ENCODE measurements at regions not wholly inside any gene's neighbourhood (a gene's known extent, or its start where the extent isn't known, plus 50 kb on each side); places are given as distances from the start of the nearest gene placed in this dataset.
"Not testable (repeated sequence)": the region's sequence is repeated elsewhere in the genome, so short reads cannot be mapped to it uniquely, and the experiment has no call there.

GRCh38 chr5:87588316-87588715 is 175.6 kb upstream of the CCNH start:
- DNase-seq, result no peak

DNA sequence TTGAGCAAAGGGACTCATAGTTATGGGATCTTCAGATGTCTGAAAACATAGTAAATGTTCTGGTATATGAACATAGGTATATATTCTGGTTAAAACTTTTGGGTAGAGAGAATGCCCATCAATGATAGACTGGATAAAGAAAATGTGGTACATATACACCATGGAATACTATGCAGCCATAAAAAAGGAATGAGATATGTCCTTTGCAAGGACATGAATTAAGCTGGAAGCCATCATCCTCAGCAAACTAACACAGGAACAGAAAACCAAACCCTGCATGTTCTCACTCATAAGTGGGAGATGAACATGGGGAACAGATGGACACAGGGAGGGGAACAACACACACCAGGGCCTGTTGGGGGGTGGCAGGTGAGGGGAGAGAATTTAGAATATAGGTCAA is 171.0 kb upstream of the CCNH start:
- DNase-seq, result not testable (repeated sequence)

- no peak for DNase-seq
These were observed 169.4 kb upstream of the CCNH start for GRCh38 chr5:87582149-87582548.

GRCh38 chr5:87581661-87582060 is 168.9 kb upstream of the CCNH start:
- no peak for DNase-seq

- DNase-seq, result no peak
These were observed 166.9 kb upstream of the CCNH start for GRCh38 chr5:87579678-87580077.

DNA sequence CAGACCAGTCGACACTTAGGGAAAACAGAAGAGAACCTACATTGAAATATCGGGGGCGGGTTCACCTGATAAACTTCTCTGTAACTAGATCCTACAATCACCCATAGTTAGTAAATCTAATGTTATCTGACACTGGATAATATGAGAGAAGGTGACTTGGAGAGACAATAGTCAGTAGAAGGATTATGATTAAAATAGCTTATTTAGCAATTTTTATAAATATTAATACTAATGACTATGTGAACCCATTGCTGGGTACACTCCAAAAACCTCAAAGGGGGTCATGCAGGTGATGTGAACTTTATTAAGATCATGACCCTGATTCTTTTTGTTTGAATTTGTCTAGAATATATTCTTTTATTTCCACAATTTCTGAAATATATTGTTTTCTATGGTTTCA is 164.1 kb upstream of the CCNH start:
- DNase-seq, result no peak

- DNase-seq, result not testable (repeated sequence)
These were observed 163.6 kb upstream of the CCNH start for GRCh38 chr5:87576306-87576705.

DNA sequence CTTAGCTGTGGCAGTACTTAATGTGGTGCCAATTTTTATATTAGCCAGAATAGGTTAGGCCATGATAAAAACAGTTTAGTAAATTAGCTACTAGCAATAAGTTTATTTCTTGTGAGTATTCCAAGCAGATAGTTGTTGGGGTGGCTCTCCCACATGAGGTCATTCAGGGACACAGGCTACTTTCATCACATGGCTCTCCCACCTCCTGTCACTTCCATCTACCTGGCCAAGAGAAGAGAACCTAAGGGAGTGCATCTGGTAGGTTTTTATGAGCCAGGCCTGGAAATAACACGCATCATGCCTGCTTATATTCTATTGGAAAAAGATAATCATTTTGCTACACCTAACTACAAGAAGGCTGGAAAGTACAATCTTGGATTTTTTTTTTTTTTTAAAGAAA is 161.4 kb upstream of the CCNH start:
- no peak for DNase-seq

DNA sequence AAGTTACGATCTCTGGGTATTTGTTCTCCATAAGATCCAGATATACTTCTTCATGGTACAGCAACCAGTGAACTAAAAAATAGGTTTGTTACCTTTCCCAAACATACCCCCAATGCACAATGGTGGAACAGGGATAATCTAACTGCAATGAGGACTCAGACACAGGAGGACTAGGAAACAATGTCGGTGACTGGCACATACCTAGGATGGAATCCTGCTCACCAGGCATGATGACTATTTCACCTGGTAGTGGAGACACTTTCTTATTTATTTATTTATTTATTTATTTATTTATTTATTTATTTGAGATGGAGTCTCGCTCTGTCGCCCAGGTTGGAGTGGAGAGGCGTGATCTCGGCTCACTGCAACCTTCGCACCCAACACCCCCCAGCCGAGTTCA is 159.9 kb upstream of the CCNH start:
- DNase-seq, result no peak

DNA sequence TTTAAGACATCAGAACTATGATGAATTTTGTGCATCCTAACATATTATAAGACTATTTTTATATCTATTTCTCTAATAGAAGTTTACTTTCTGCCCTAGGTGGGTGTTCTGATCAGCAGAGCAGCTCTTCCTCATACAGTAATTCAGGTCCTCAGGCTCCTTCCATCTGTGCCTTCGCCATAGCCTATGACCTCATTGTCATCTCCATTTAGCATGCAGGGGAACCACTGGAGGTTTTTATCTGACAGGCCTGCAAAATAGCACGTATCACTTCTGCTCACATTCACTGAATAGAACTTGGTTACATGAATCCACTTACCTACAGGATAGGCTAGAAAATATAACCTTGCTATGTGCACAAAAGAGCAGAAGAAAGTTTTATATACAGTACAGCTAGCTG is 159.4 kb upstream of the CCNH start:
- DNase-seq, result no peak

GRCh38 chr5:87570366-87570765 is 157.6 kb upstream of the CCNH start:
- no peak for DNase-seq

- DNase-seq, result no peak
These were observed 149.3 kb upstream of the CCNH start for GRCh38 chr5:87562068-87562467.

DNA sequence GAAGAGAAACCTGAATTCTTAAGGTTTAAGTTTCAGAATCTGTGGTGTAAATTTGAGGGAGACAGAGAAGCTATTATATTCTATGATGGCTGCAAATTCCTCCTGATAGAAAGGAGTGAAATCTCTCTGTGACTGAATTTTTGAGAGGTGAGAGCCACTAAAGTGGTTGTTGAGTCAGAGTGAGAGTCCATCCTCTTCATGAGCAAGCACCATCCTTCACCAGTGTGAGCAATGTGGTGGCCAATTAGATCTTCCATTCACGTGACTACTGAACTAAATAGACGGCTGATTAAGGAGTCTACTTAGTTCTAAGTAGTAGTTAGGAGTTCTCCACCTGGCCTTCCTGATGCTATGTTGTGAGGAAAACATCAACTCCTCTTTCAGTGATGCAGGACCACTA is 147.8 kb upstream of the CCNH start:
- no peak for DNase-seq

GRCh38 chr5:87551911-87552310 is 139.2 kb upstream of the CCNH start:
- no peak for DNase-seq

DNA sequence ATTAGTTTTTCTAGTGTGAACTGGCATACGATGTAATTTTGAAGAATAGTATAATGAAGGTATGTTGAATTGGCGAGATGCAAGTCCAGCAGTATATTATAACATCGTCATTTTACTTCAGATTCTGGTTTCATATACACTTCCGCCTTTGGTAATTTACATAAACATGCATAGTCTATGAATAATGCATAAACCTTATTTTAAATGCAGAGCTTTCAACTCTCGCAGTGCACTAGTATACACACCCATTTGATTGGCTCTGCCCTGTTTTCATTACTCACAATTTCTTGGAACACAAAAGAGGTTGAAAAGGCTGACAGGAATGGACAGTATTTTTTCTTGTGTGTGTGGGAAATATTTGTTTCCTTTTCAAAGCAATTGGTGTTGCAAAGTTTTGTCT is 128.9 kb upstream of the CCNH start:
- DNase-seq, result no peak

DNA sequence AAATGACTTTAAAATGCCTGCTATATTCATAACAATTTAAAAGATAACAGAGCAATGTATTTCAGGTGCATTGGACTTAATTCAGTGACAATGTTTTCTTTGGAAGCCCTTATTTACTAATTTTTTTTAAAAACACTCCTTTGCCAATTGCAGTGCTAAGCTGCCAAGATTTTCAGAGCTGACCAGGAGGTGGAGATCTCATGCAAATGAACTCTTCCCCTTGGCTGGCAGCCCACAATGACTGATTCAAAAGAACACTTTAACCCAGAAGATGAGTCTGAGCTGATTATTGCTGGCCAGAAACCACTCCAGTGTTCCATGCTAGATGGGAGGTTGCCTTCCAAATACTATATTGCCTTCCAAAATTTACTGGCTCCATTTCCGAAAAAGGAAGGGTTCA is 128.3 kb upstream of the CCNH start:
- no peak for DNase-seq

DNA sequence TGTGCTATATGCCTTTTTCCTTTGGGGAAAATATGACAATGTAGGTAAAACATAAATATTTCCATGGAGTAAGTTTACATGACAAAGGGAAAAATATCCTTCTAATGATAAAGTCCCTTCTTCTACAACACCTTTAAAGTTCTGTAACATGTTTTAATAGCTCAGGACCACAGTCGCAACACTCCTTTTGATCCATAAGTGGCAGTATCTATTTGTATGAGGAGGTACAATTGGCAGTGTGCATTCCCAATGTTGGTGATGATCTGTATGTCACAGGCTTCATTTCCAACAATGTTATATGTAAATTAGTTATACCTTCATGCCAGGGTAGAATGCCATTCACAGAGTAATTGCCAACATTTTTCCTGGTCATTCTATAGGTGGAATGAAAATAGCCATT is 127.1 kb upstream of the CCNH start:
- DNase-seq, result no peak

DNA sequence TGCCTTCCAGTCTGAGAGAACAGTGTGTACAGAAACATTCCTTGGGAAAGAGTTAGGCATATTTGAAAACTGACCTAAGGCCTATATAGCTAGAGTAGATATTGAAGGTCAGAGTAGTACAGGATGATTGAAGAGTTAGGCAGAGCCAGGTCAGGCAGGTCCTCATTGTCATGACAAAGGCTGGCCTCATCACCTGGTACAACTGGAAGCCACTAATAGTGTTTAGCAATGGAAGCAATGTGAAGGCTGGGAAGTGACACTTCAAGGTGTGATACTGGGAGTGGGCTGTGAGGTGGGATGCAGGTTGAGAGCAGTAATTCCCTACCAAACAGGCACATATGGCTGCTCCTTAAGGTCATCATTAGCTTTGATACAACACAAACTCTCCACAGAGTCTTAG is 123.6 kb upstream of the CCNH start:
- DNase-seq, result no peak

DNA sequence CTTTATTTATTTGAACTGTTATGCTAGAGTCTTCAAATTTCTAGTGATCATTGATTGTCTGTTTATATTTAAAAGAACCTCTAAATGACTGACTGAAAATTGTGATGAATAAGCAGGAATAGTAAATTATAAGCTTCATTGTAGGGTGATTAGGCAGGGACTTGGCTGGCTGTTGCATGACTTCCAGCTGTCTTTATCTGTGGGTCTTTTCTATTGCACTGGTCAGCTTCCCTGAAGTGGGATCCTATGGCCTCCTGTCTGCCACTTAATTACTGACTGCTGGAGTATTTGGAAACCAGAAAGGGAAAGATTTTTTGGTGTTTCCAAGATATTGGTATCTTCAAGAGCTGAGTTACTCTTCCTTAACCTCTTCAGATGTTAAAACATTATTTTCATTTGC is 123.0 kb upstream of the CCNH start:
- DNase-seq, result no peak

DNA sequence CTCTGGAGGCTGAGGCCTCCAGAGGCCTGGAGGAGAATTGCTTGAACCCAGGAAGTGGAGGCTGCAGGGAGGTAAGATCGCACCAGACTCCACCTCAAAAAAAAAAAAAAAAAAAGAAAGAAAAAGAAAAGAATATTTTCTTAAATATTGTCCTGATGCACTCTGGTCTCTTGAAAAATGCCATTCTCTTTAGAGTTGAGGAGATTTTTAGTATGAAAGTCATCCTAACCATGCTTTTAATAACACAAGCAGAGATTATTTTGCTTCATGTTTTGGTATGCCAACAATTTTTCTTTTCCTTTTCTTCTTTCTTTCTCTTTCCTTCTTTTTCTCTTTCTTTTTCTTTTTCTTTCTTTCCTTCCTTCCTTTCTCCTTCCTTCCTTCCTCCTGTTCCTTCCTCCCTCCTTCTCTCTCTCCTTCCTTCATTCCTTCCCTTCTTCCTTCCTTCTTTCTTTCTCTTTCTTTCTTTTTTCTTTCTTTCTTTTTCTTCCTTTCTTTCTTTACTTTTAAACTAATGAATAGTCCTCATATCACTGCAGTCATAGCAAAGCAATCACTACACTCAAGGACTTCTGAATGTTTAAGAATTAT is 116.9 kb upstream of the CCNH start:
- no peak for DNase-seq

GRCh38 chr5:87526131-87526530 is 113.4 kb upstream of the CCNH start:
- DNase-seq, result no peak

DNA sequence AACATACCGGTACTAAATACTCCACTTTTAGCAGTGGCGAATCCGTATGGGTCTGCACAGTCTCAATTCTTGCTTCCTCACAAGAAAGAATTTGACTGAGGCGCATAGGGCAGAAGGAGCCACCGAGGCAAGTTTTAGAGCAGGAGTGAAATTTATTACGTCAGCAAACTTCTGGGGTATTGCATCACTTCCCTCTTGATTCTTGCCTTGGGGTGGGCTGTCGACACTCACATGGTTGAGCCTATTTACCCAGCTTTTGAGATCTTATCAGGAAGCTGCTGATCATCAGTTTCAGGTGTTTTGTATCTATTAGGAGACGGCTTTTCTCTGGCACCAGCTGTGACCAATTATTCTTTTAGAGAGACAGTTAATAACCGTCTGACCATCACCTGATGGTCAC is 111.5 kb upstream of the CCNH start:
- DNase-seq, result no peak

DNA sequence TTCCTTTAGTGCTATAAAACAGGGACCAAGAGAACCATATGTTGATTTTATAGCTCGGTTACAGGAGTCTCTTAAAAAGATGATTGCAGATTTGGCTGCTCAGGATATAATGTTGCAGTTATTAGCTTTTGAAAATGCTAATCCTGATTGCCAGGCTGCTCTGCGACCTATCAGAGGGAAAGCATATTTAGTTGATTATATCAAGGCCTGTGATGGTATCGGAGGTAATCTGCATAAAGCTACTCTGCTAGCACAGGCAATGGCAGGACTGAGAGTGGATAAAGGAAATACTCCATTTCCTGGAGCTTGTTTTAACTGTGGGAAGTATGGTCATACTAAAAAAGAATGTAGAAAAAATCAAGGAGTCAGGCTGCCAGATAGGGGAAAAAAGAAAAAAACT is 99.0 kb upstream of the CCNH start:
- not testable (repeated sequence) for DNase-seq

DNA sequence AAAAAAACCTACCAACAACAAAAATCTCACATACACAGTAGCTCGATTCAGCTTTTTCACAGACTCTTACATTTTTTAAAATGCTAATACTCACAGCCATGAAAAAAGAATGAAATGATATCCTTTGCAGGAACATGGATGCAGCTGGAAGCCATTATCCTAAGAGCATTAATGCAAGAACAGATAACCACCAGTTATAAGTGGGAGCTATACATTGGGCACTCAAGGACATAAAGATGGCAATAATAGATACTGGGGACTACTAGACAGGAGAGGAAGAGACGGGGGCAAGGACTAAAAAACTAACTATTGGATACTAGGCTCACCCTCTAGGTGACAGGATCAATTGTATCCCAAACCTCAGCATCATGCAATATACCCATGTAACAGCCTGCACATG is 90.3 kb upstream of the CCNH start:
- DNase-seq, result no peak

DNA sequence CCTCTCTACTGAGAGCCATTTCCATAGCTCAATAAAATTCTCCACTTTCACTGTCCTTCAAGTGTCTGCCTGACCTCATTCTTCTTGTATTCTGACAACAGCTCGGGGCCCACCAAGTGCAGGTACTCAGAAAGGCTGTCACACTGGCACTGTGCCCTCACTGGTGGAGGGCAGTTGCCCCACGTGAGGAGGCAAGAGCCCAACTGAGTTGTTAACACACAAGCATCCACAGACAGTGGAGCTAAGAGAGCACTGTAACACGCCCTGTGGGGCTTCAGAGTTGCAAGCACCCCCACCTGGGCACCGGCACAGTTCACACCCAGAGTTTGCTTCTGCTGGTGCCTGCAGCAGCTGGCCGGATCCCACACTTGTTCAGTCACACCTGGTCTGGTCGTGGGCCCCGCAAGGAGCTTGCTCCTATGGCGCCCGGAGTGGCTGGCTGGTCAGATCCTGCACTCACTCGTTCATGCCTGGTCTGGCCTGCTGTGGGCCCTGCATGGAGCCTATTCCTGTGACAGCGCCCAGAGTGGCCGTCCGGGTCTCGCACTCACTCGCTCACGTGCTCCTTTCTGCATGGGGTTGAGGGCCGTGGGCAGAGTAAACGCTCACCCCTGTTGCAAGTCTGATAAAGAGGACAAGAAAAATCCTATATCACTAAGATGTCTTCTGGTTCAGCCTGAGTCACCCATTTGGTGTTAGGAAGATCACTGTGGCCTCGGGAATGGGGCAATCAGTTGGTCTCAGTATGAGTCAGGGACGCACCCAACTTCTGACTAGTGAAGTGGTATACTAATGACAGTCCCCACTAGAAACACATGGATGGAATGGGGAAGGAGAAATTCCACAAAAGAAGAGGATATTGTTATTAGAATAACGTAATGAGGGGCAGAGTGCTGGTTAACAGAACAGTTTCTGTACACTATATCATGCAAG is 87.0 kb upstream of the CCNH start:
- DNase-seq, result no peak
